DMS53 treated with DMSO at 0.1 percent for 48 hours (cell line): ENCODE measurements at regions not wholly inside any gene's neighbourhood (a gene's known extent, or its start where the extent isn't known, plus 50 kb on each side); places are given as distances from the start of the nearest gene placed in this dataset.
A peak's percentile ranks its signal among the peaks of the same experiment; 100 is the strongest.
"Not testable (repeated sequence)": the region's sequence is repeated elsewhere in the genome, so short reads cannot be mapped to it uniquely, and the experiment has no call there.

Source experiments
- DNase-seq: peaks from one replicate; lab custom pipeline; 2025; ENCODE audit not compliant: unreplicated experiment; lab: John Stamatoyannopoulos, UW

GRCh38 chr9:20240498-20240897, 381.8 kb downstream of the MLLT3 start:
- no peak for DNase-seq

GRCh38 chr9:20238921-20239320, 383.4 kb downstream of the MLLT3 start:
- DNase-seq: no peak

- DNase-seq: no peak
These were observed 384.6 kb downstream of the MLLT3 start for GRCh38 chr9:20237686-20238085.

GRCh38 chr9:20236676-20237075, 385.6 kb downstream of the MLLT3 start:
- peak; percentile 66 for DNase-seq

GRCh38 chr9:20235206-20235605, 387.1 kb downstream of the MLLT3 start:
- not testable (repeated sequence) for DNase-seq

GRCh38 chr9:20228096-20228495, 394.2 kb downstream of the MLLT3 start:
- DNase-seq: no peak

GRCh38 chr9:20227166-20227874, 395.0 kb downstream of the MLLT3 start:
- no peak for DNase-seq

- no peak for DNase-seq
These were observed 396.0 kb downstream of the MLLT3 start for GRCh38 chr9:20226345-20226744.

- DNase-seq: no peak
These were observed 396.5 kb downstream of the MLLT3 start for GRCh38 chr9:20225826-20226225.

- DNase-seq: no peak
These were observed 397.5 kb downstream of the MLLT3 start for GRCh38 chr9:20224756-20225155.

- DNase-seq: no peak
These were observed 402.0 kb downstream of the MLLT3 start for GRCh38 chr9:20220286-20220685.

GRCh38 chr9:20219437-20219836, 402.9 kb downstream of the MLLT3 start:
- no peak for DNase-seq

GRCh38 chr9:20217596-20217995, 404.7 kb downstream of the MLLT3 start:
- DNase-seq: no peak

- no peak for DNase-seq
These were observed 405.9 kb downstream of the MLLT3 start for GRCh38 chr9:20216438-20216837.

GRCh38 chr9:20215552-20215951, 406.7 kb downstream of the MLLT3 start:
- no peak for DNase-seq

GRCh38 chr9:20212806-20213205, 409.5 kb downstream of the MLLT3 start:
- DNase-seq: no peak

GRCh38 chr9:20209391-20210340, 412.6 kb downstream of the MLLT3 start:
- no peak for DNase-seq

- no peak for DNase-seq
These were observed 413.3 kb downstream of the MLLT3 start for GRCh38 chr9:20208961-20209371.

GRCh38 chr9:20208226-20208625, 414.1 kb downstream of the MLLT3 start:
- DNase-seq: no peak

- DNase-seq: no peak
These were observed 415.1 kb downstream of the MLLT3 start for GRCh38 chr9:20207176-20207575.

GRCh38 chr9:20205821-20206220, 416.5 kb downstream of the MLLT3 start:
- no peak for DNase-seq

- no peak for DNase-seq
These were observed 412.2 kb upstream of the SLC24A2 start for GRCh38 chr9:20200991-20201431.
